DMS53 treated with DMSO at 0.1 percent for 48 hours (cell line): ENCODE measurements at regions not wholly inside any gene's neighbourhood (a gene's known extent, or its start where the extent isn't known, plus 50 kb on each side); places are given as distances from the start of the nearest gene placed in this dataset.

Experiments used
- DNase-seq: peaks from one replicate; lab custom pipeline; 2025; ENCODE audit not compliant: unreplicated experiment; lab: John Stamatoyannopoulos, UW

- no peak for DNase-seq
Measured at GRCh38 chr4:138085736-138086305, 156.3 kb downstream of the SLC7A11 start.

- DNase-seq, result no peak
Measured at GRCh38 chr4:138078751-138079520, 163.2 kb downstream of the SLC7A11 start.

- no peak for DNase-seq
Measured at GRCh38 chr4:138078253-138078652, 163.9 kb downstream of the SLC7A11 start.

- no peak for DNase-seq
Measured at GRCh38 chr4:138076561-138076960, 165.6 kb downstream of the SLC7A11 start.

GRCh38 chr4:138070816-138071215 lies 171.3 kb downstream of the SLC7A11 start:
- no peak for DNase-seq

GRCh38 chr4:138063581-138063980 lies 178.6 kb downstream of the SLC7A11 start:
- DNase-seq, result no peak

GRCh38 chr4:138062929-138063328 lies 179.2 kb downstream of the SLC7A11 start:
- no peak for DNase-seq

GRCh38 chr4:138056541-138056940 lies 185.6 kb downstream of the SLC7A11 start:
- peak; percentile 63 for DNase-seq

- no peak for DNase-seq
Measured at GRCh38 chr4:138055890-138056289, 186.3 kb downstream of the SLC7A11 start.

- DNase-seq, result peak; percentile 61
Measured at GRCh38 chr4:138053641-138054301, 188.4 kb downstream of the SLC7A11 start.

GRCh38 chr4:138052806-138053632 lies 189.1 kb downstream of the SLC7A11 start:
- no peak for DNase-seq

GRCh38 chr4:138051157-138051556 lies 191.0 kb downstream of the SLC7A11 start:
- no peak for DNase-seq

- DNase-seq, result no peak
Measured at GRCh38 chr4:138050601-138051000, 191.5 kb downstream of the SLC7A11 start.

- peak; percentile 62 for DNase-seq
Measured at GRCh38 chr4:138049355-138049754, 192.8 kb downstream of the SLC7A11 start.

GRCh38 chr4:138047290-138047689 lies 194.9 kb downstream of the SLC7A11 start:
- DNase-seq, result no peak

GRCh38 chr4:138045036-138045435 lies 197.1 kb downstream of the SLC7A11 start:
- DNase-seq, result no peak

- no peak for DNase-seq
Measured at GRCh38 chr4:138039010-138039409, 203.1 kb downstream of the SLC7A11 start.

- no peak for DNase-seq
Measured at GRCh38 chr4:138037696-138038095, 204.5 kb downstream of the SLC7A11 start.

GRCh38 chr4:138035781-138036258 lies 206.3 kb downstream of the SLC7A11 start:
- peak; percentile 36 for DNase-seq

- DNase-seq, result no peak
Measured at GRCh38 chr4:138034871-138035270, 207.3 kb downstream of the SLC7A11 start.

GRCh38 chr4:138032222-138032621 lies 209.9 kb downstream of the SLC7A11 start:
- DNase-seq, result no peak
